HFFc6 (cell line): ENCODE measurements at regions not wholly inside any gene's neighbourhood (a gene's known extent, or its start where the extent isn't known, plus 50 kb on each side); places are given as distances from the start of the nearest gene placed in this dataset.

Experiments
- DNase-seq: peaks from one replicate; pipeline ENCODE4 v3.0.0-alpha.2; 2018
- H3K27ac Mint-ChIP-seq: 2 replicates; pipeline ENCODE4 v1.8.0; 2020; ENCODE audit warnings: mild to moderate bottlenecking, mixed read lengths
- H3K27me3 Mint-ChIP-seq: 2 replicates; pipeline ENCODE4 v1.8.0; 2021; ENCODE audit warnings: mild to moderate bottlenecking, moderate library complexity, mixed read lengths; ENCODE audit not compliant: insufficient read depth
- H3K36me3 Mint-ChIP-seq: 2 replicates; pipeline ENCODE4 v1.8.0; 2021; ENCODE audit warnings: low read depth, mixed read lengths
- H3K4me1 Mint-ChIP-seq: 2 replicates; pipeline ENCODE4 v1.8.0; 2020; ENCODE audit warnings: low read depth, mixed read lengths
- H3K4me3 Mint-ChIP-seq: 2 replicates; pipeline ENCODE4 v1.8.0; 2020; ENCODE audit warnings: mild to moderate bottlenecking, moderate library complexity, mixed read lengths
- H3K9me3 Mint-ChIP-seq: 2 replicates; pipeline ENCODE4 v1.8.0; 2020; ENCODE audit warnings: mild to moderate bottlenecking, mixed read lengths
- CTCF ChIP-seq: fragments of 200-600 bp; sonication (generic); IDR thresholded peaks from 2 replicates; pipeline ENCODE4 v1.5.0; 2021; ENCODE audit warnings: antibody characterized with exemption, mild to moderate bottlenecking

- DNase-seq, result no peak
- Mint-ChIP-seq H3K27ac (no peak overlapping the region), H3K27me3 (peaks cover 7% of the 10 kb centered on the region), H3K4me1 (no peaks in the 10 kb centered on the region), H3K9me3 (peaks cover 4% of the 10 kb centered on the region; the same call in 1 of the 2 replicates), H3K4me3 (no peak overlapping the region), H3K36me3 (no peaks in the 10 kb centered on the region)
- no peak for TF ChIP-seq CTCF
Observed at GRCh38 chr5:108615216-108615615, 132.5 kb upstream of the FER start.

GRCh38 chr5:108607421-108607820 lies 140.3 kb upstream of the FER start:
- Mint-ChIP-seq H3K27ac (no peak overlapping the region), H3K4me1 (no peaks in the 10 kb centered on the region), H3K4me3 (no peak overlapping the region), H3K36me3 (no peaks in the 10 kb centered on the region), H3K27me3 (no peaks in the 10 kb centered on the region; the same call in 1 of the 2 replicates), H3K9me3 (peaks cover 4% of the 10 kb centered on the region; the same call in 1 of the 2 replicates)
- DNase-seq, result no peak
- no peak for TF ChIP-seq CTCF

- no peak for DNase-seq
- H3K4me1 Mint-ChIP-seq, result no peaks in the 10 kb centered on the region
- no peaks in the 10 kb centered on the region for H3K36me3 Mint-ChIP-seq
- TF ChIP-seq CTCF, result no peak
- H3K4me3 Mint-ChIP-seq, result no peak overlapping the region
- H3K27ac Mint-ChIP-seq, result no peak overlapping the region
- H3K27me3 Mint-ChIP-seq, result no peaks in the 10 kb centered on the region
- H3K9me3 Mint-ChIP-seq, result no peaks in the 10 kb centered on the region
Observed at GRCh38 chr5:108606185-108606584, 141.5 kb upstream of the FER start.

GRCh38 chr5:108602830-108603229 lies 144.9 kb upstream of the FER start:
- Mint-ChIP-seq H3K36me3 (no peaks in the 10 kb centered on the region), H3K27me3 (no peaks in the 10 kb centered on the region), H3K9me3 (no peaks in the 10 kb centered on the region), H3K4me1 (no peaks in the 10 kb centered on the region), H3K4me3 (no peak overlapping the region), H3K27ac (no peak overlapping the region)
- no peak for DNase-seq
- TF ChIP-seq CTCF, result no peak

- no peak overlapping the region for H3K4me3 Mint-ChIP-seq
- no peaks in the 10 kb centered on the region; the same call in 1 of the 2 replicates for H3K9me3 Mint-ChIP-seq
- no peaks in the 10 kb centered on the region for H3K4me1 Mint-ChIP-seq
- H3K27me3 Mint-ChIP-seq, result no peaks in the 10 kb centered on the region; the same call in 1 of the 2 replicates
- H3K36me3 Mint-ChIP-seq, result no peaks in the 10 kb centered on the region
- no peak overlapping the region for H3K27ac Mint-ChIP-seq
- no peak for DNase-seq
- no peak for TF ChIP-seq CTCF
Observed at GRCh38 chr5:108590799-108591198, 156.9 kb upstream of the FER start.

GRCh38 chr5:108588323-108588722 lies 159.4 kb upstream of the FER start:
- H3K9me3 Mint-ChIP-seq, result no peaks in the 10 kb centered on the region; the same call in 1 of the 2 replicates
- no peak for TF ChIP-seq CTCF
- no peak for DNase-seq
- H3K36me3 Mint-ChIP-seq, result no peaks in the 10 kb centered on the region
- H3K4me1 Mint-ChIP-seq, result no peaks in the 10 kb centered on the region
- no peaks in the 10 kb centered on the region; the same call in 1 of the 2 replicates for H3K27me3 Mint-ChIP-seq
- H3K27ac Mint-ChIP-seq, result no peak overlapping the region
- H3K4me3 Mint-ChIP-seq, result no peak overlapping the region
